ENCODE measurements at regions not wholly inside any gene's neighbourhood (a gene's known extent, or its start where the extent isn't known, plus 50 kb on each side); places are given as distances from the start of the nearest gene placed in this dataset.

GRCh38 chr3:197408177-197408957 is 110.0 kb upstream of the DLG1 start:
- no peak overlapping the region for H3K56ac ChIP-seq (ENCODE audit: insufficient read length, low read depth, low read length)
- Mint-ChIP-seq H3K4me3 (no peak overlapping the region), H3K4me1 (peaks cover 4 to 10% of the 10 kb centered on the region in 2 experiments; a peak in 2 of 4 replicates), H3K27ac (no peak overlapping the region), H3K27me3 (ENCODE audit: low read depth) (peaks cover 9% of the 10 kb centered on the region), H3K36me3 (ENCODE audit: insufficient read depth in 1 of 3, low read depth in 3 of 3) (peaks cover 7 to 24% (median 18%) of the 10 kb centered on the region in 3 experiments; a peak in 6 of 7 replicates), H3K9me3 (peaks cover 35 to 43% of the 10 kb centered on the region in 2 experiments)
- no peak overlapping the region for H4K8ac ChIP-seq (replicated peaks; ENCODE audit: insufficient read length, low read depth, low read length)
- TF ChIP-seq, protein P1, sequence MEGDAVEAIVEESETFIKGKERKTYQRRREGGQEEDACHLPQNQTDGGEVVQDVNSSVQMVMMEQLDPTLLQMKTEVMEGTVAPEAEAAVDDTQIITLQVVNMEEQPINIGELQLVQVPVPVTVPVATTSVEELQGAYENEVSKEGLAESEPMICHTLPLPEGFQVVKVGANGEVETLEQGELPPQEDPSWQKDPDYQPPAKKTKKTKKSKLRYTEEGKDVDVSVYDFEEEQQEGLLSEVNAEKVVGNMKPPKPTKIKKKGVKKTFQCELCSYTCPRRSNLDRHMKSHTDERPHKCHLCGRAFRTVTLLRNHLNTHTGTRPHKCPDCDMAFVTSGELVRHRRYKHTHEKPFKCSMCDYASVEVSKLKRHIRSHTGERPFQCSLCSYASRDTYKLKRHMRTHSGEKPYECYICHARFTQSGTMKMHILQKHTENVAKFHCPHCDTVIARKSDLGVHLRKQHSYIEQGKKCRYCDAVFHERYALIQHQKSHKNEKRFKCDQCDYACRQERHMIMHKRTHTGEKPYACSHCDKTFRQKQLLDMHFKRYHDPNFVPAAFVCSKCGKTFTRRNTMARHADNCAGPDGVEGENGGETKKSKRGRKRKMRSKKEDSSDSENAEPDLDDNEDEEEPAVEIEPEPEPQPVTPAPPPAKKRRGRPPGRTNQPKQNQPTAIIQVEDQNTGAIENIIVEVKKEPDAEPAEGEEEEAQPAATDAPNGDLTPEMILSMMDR (conservative IDR thresholded peaks at IDR 0.05), result no peak
- no peak overlapping the region for H2BK5ac ChIP-seq (ENCODE audit: insufficient read length, low read length)
- H2AFZ ChIP-seq (ENCODE audit: low read length), result no peak overlapping the region
- no peak overlapping the region for H3K23ac ChIP-seq (ENCODE audit: insufficient read length, low read depth, low read length)
- WGBS (ENCODE audit: extremely low coverage, insufficient read length, low lambda C conversion rate), result no CpG with 5 or more reads among the region's 9 CpGs
- no peak overlapping the region for H4K5ac ChIP-seq (ENCODE audit: insufficient read length, low read depth, low read length)
- no peak overlapping the region for H3K9ac ChIP-seq (ENCODE audit: extremely low read depth, insufficient read length, low read length)
- no peaks in the 10 kb centered on the region for H4K20me1 ChIP-seq (ENCODE audit: control insufficient read depth, insufficient read depth, insufficient read length)
- peaks cover 8% of the 10 kb centered on the region for H3K9me3 ChIP-seq (ENCODE audit: control insufficient read depth, low read depth, low read length)
- DNase-seq, result no peak
- no peaks in the 10 kb centered on the region for H3K27me3 ChIP-seq (ENCODE audit: insufficient read depth, low read length)
- no peak overlapping the region for H2BK12ac ChIP-seq (ENCODE audit: insufficient read length, low read depth, low read length)
- no peak overlapping the region for H2BK120ac ChIP-seq (ENCODE audit: low read depth, low read length, poor library complexity, severe bottlenecking)
- H2AK5ac ChIP-seq (ENCODE audit: insufficient read length, low read length), result no peak overlapping the region
- no peak overlapping the region for H3K27ac ChIP-seq (ENCODE audit: insufficient read length, low read depth, low read length)
- no peak overlapping the region for H3K4me2 ChIP-seq (ENCODE audit: insufficient read depth, insufficient read length, low read length)
- H2BK15ac ChIP-seq (ENCODE audit: low read depth, low read length), result no peak overlapping the region
- H3K23me2 ChIP-seq (ENCODE audit: insufficient read length, low read depth, low read length, poor library complexity, severe bottlenecking), result no peaks in the 10 kb centered on the region
- no peaks in the 10 kb centered on the region for H3K79me2 ChIP-seq (ENCODE audit: insufficient read depth, low read length)
- H3T11ph ChIP-seq (ENCODE audit: low read length), result no peak overlapping the region
- no peak overlapping the region for H3K18ac ChIP-seq (ENCODE audit: insufficient read length, low read depth, low read length)
- H3K79me1 ChIP-seq (ENCODE audit: insufficient read depth, low read depth, low read length, poor library complexity, severe bottlenecking), result no peaks in the 10 kb centered on the region
- H4K91ac ChIP-seq (ENCODE audit: insufficient read length, low read depth, low read length), result no peak overlapping the region
- no peak overlapping the region for H3K4ac ChIP-seq (ENCODE audit: low read depth, low read length)
- H3K4me1 ChIP-seq (ENCODE audit: insufficient read depth, low read length), result no peaks in the 10 kb centered on the region
- H3K14ac ChIP-seq (ENCODE audit: insufficient read depth, low read length), result no peak overlapping the region
- H2BK20ac ChIP-seq (ENCODE audit: low read depth, low read length, poor library complexity, severe bottlenecking), result no peak overlapping the region

Data from H9 (cell line).